Panc1 (cell line): ENCODE measurements at regions not wholly inside any gene's neighbourhood (a gene's known extent, or its start where the extent isn't known, plus 50 kb on each side); places are given as distances from the start of the nearest gene placed in this dataset.

Experiments used
- ATAC-seq: fragments of 200-7000 bp; cut with Tn5 transposase; 2 replicates; pipeline ENCODE4 v1.9.1; 2020; ENCODE audit warnings: mild to moderate bottlenecking, moderate library complexity
- BruUV-seq: library from RNA; stranded (reverse); fragments of 400-500 nt; replicated peaks from 2 replicates; lab custom pipeline; 2021; lab: Mats Ljungman, UMichigan
- CTCF ChIA-PET: fragments of 300-600 bp; sonication (Branson Sonifier 250); formaldehyde crosslinking; loops from one replicate; lab custom pipeline; 2022; ENCODE audit warnings: antibody characterized with exemption; lab: Charles Lee
- POLR2A ChIA-PET: fragments of 300-600 bp; sonication (Branson Sonifier 250); formaldehyde crosslinking; loops from one replicate; lab custom pipeline; 2022; ENCODE audit warnings: antibody characterized with exemption; lab: Charles Lee
- DNase-seq: peaks from one replicate; pipeline ENCODE4 v3.0.0-alpha.2; 2010; ENCODE audit warnings: low read depth, low spot score
- H3K27ac ChIP-seq: 2 replicates; pipeline ENCODE4 v1.5.1; 2011; ENCODE audit warnings: mild to moderate bottlenecking, low read length, inconsistent platforms
- H3K27me3 ChIP-seq: fragments of 200-500 bp; sonication (Bioruptor generic); 2 replicates; pipeline ENCODE4 v1.6.0; 2014; ENCODE audit warnings: low read length, inconsistent platforms; ENCODE audit not compliant: control insufficient read depth, insufficient read depth
- H3K36me3 ChIP-seq: fragments of 200-500 bp; sonication (Bioruptor generic); 2 replicates; pipeline ENCODE4 v1.5.1; 2014; ENCODE audit warnings: inconsistent platforms, mild to moderate bottlenecking, low read length, moderate library complexity; ENCODE audit not compliant: control insufficient read depth, insufficient read depth
- H3K4me1 ChIP-seq: 2 replicates; pipeline ENCODE4 v1.5.1; 2011; ENCODE audit warnings: inconsistent platforms, mild to moderate bottlenecking, low read length, moderate library complexity; ENCODE audit not compliant: control insufficient read depth, insufficient read depth
- H3K4me3 ChIP-seq, 2 experiments: 2 replicates each; pipeline ENCODE4 v1.5.1; 2011 to 2012; ENCODE audit warnings: low read depth in 2 of 2, low read length in 2 of 2, mild to moderate bottlenecking in 2 of 2, inconsistent platforms in 1 of 2, moderate library complexity in 1 of 2
- H3K9me3 ChIP-seq: fragments of 200-500 bp; sonication (Bioruptor generic); 2 replicates; pipeline ENCODE4 v1.5.1; 2014; ENCODE audit warnings: low read depth, mild to moderate bottlenecking, inconsistent platforms, low read length, moderate library complexity; ENCODE audit not compliant: control insufficient read depth, insufficient read depth
- CTCF ChIP-seq: fragments of 450-650 bp; IDR thresholded peaks from 2 replicates; pipeline ENCODE4 v1.5.1; 2017; ENCODE audit warnings: mild to moderate bottlenecking
- POLR2AphosphoS5 ChIP-seq: IDR thresholded peaks from 2 replicates; pipeline ENCODE4 v1.6.1; 2012; ENCODE audit warnings: mild to moderate bottlenecking, low read depth, low read length, moderate library complexity
- REST ChIP-seq, 2 experiments: IDR thresholded peaks; 2 replicates each; pipeline ENCODE4 v1.6.1; 2011 to 2012; ENCODE audit warnings: low read depth in 2 of 2, control low read depth in 1 of 2, low read length in 1 of 2, mild to moderate bottlenecking in 1 of 2, moderate library complexity in 1 of 2; ENCODE audit not compliant: insufficient read depth in 1 of 2
- SIN3A ChIP-seq: IDR thresholded peaks from 2 replicates; pipeline ENCODE4 v1.6.1; 2012; ENCODE audit warnings: low read depth, mild to moderate bottlenecking, low read length, moderate library complexity, borderline replicate concordance; ENCODE audit not compliant: insufficient read depth
- TCF7L2 ChIP-seq: IDR thresholded peaks from 2 replicates; pipeline ENCODE4 v1.6.1; 2011; ENCODE audit warnings: mild to moderate bottlenecking, low read depth, low read length, inconsistent platforms
- in situ Hi-C: cut with HindIII; loops from 2 replicates; pipeline ENCODE4 v1.10.0; 2016; ENCODE audit warnings: low sequenced_read_pairs, low pct_unique_long_range_greater_than_20kb
- intact Hi-C: fragments of 100-400 bp; cut with micrococcal nuclease; formaldehyde crosslinking; loops from one replicate; pipeline ENCODE4 v1.10.0; 2022; ENCODE audit not compliant: unreplicated experiment

GRCh38 chr15:58344213-58345070 is 87.3 kb upstream of the LIPC start:
- DNase-seq (no peak), ATAC-seq (no peak)
- in situ Hi-C loops (no loop called here), intact Hi-C loops (no loop called here)
- ChIA-PET POLR2A (interaction anchor here (0.6 kb wide), 1 partner anchor 57 kb away, joined by 3 read pairs; no protein-coding TSS in a partner anchor), CTCF (no interaction called here)
- Histone ChIP-seq H3K9me3 (no peaks in the 10 kb centered on the region), H3K27me3 (no peaks in the 10 kb centered on the region), H3K27ac (peak overlapping the region; percentile 51; the same call in 1 of the 2 replicates), H3K36me3 (no peaks in the 10 kb centered on the region), H3K4me3 (no peak overlapping the region), H3K4me1 (peaks cover 6% of the 10 kb centered on the region; the same call in 1 of the 2 replicates)
- TF ChIP-seq POLR2AphosphoS5 (no peak), REST (IDR thresholded peaks at IDR 0.05; ENCODE audit: insufficient read depth in 1 of 2, low read depth in 2 of 2, low read length in 1 of 2) (no peak), SIN3A (no peak), CTCF (no peak), TCF7L2 (no peak)
- no TSS peak for BruUV-seq

- DNase-seq: no peak
- in situ Hi-C loops (no loop called here), intact Hi-C loops (no loop called here)
- BruUV-seq: no TSS peak
- no peak for TF ChIP-seq SIN3A
- TF ChIP-seq POLR2AphosphoS5: no peak
- no peak for TF ChIP-seq REST (IDR thresholded peaks at IDR 0.05; ENCODE audit: insufficient read depth in 1 of 2, low read depth in 2 of 2, low read length in 1 of 2)
- TF ChIP-seq CTCF: no peak
- no peak for TF ChIP-seq TCF7L2
- Histone ChIP-seq H3K9me3 (no peaks in the 10 kb centered on the region), H3K27me3 (no peaks in the 10 kb centered on the region), H3K4me3 (no peak overlapping the region), H3K27ac (no peak overlapping the region), H3K36me3 (no peaks in the 10 kb centered on the region), H3K4me1 (peaks cover 6% of the 10 kb centered on the region; the same call in 1 of the 2 replicates)
- peak; percentile 53; the same call in 1 of the 2 replicates for ATAC-seq
- POLR2A ChIA-PET: interaction anchor here (0.6 kb wide), 1 partner anchor 13 kb away, joined by 5 read pairs; no protein-coding TSS in a partner anchor
- CTCF ChIA-PET: no interaction called here
Measured at GRCh38 chr15:58346361-58346760, 85.4 kb upstream of the LIPC start.
